GM23338 (cell line): ENCODE measurements at regions not wholly inside any gene's neighbourhood (a gene's known extent, or its start where the extent isn't known, plus 50 kb on each side); places are given as distances from the start of the nearest gene placed in this dataset.

Source experiments
- ATAC-seq: fragments of 200-7000 bp; cut with Tn5 transposase; 3 replicates; pipeline ENCODE4 v1.9.1; 2020
- DNase-seq: peaks from one replicate; pipeline ENCODE4 v3.0.0-alpha.2; 2015; ENCODE audit warnings: low spot score
- H2AFZ ChIP-seq: fragments of 200-600 bp; sonication (generic); 2 replicates; pipeline ENCODE4 v1.8.0; 2016; ENCODE audit warnings: antibody characterized with exemption, mild to moderate bottlenecking, moderate library complexity
- H3F3A ChIP-seq: fragments of 200-600 bp; sonication (generic); replicated peaks from 2 replicates; pipeline ENCODE4 v1.8.0; 2017; ENCODE audit warnings: antibody characterized with exemption, mixed run types, low read depth
- H3K27ac ChIP-seq: fragments of 200-600 bp; sonication (generic); 2 replicates; pipeline ENCODE4 v1.6.1; 2016; ENCODE audit warnings: low read depth
- H3K27me3 ChIP-seq: fragments of 200-600 bp; sonication (generic); 2 replicates; pipeline ENCODE4 v1.8.0; 2016; ENCODE audit warnings: mild to moderate bottlenecking, mixed run types, moderate library complexity; ENCODE audit not compliant: insufficient read depth
- H3K36me3 ChIP-seq: fragments of 200-600 bp; sonication (generic); 2 replicates; pipeline ENCODE4 v1.8.0; 2016; ENCODE audit warnings: mild to moderate bottlenecking; ENCODE audit not compliant: insufficient read depth
- H3K4me1 ChIP-seq: fragments of 200-600 bp; sonication (generic); 2 replicates; pipeline ENCODE4 v1.8.0; 2016; ENCODE audit warnings: mild to moderate bottlenecking, moderate library complexity; ENCODE audit not compliant: insufficient read depth
- H3K4me2 ChIP-seq: fragments of 200-600 bp; sonication (generic); 2 replicates; pipeline ENCODE4 v1.7.1; 2017; ENCODE audit warnings: mixed run types
- H3K4me3 ChIP-seq: fragments of 200-600 bp; sonication (generic); 2 replicates; pipeline ENCODE4 v1.6.1; 2016; ENCODE audit warnings: mixed run types
- H3K79me2 ChIP-seq: fragments of 200-600 bp; sonication (generic); replicated peaks from 2 replicates; pipeline ENCODE4 v1.8.0; 2017; ENCODE audit warnings: mild to moderate bottlenecking; ENCODE audit not compliant: insufficient read depth
- H3K9me2 ChIP-seq: fragments of 200-600 bp; sonication (generic); 2 replicates; pipeline ENCODE4 v1.8.0; 2017; ENCODE audit not compliant: insufficient read depth
- H4K20me1 ChIP-seq: fragments of 200-600 bp; sonication (generic); replicated peaks from 2 replicates; pipeline ENCODE4 v1.8.0; 2017; ENCODE audit warnings: mild to moderate bottlenecking; ENCODE audit not compliant: insufficient read depth
- H3K27ac Mint-ChIP-seq: 2 replicates; pipeline ENCODE4 v1.8.0; 2020; ENCODE audit warnings: inconsistent platforms, mild to moderate bottlenecking, moderate library complexity, mixed read lengths
- H3K27me3 Mint-ChIP-seq: 3 replicates; pipeline ENCODE4 v1.8.0; 2022; ENCODE audit warnings: low read depth, mild to moderate bottlenecking, moderate library complexity, mixed read lengths, inconsistent platforms; ENCODE audit not compliant: insufficient read depth, poor library complexity
- H3K36me3 Mint-ChIP-seq: 3 replicates; pipeline ENCODE4 v1.8.0; 2021; ENCODE audit warnings: low read depth, mild to moderate bottlenecking, inconsistent platforms, moderate library complexity, mixed read lengths
- H3K4me1 Mint-ChIP-seq: 3 replicates; pipeline ENCODE4 v1.8.0; 2020; ENCODE audit warnings: mild to moderate bottlenecking, inconsistent platforms, mixed read lengths
- H3K4me3 Mint-ChIP-seq: 3 replicates; pipeline ENCODE4 v1.8.0; 2021; ENCODE audit warnings: moderate library complexity, mild to moderate bottlenecking, inconsistent platforms, mixed read lengths
- H3K9me3 Mint-ChIP-seq: 3 replicates; pipeline ENCODE4 v1.8.0; 2020; ENCODE audit warnings: moderate library complexity, mild to moderate bottlenecking, inconsistent platforms, mixed read lengths
- CREB1 ChIP-seq: fragments of 250-450 bp; sonication (Bioruptor Pico); IDR thresholded peaks from 2 replicates; pipeline ENCODE4 v1.5.0; 2020; ENCODE audit warnings: low read depth, mild to moderate bottlenecking, moderate library complexity
- CTCF ChIP-seq, 2 experiments: fragments of 200-600 bp in 1 of 2; sonication (generic) in 1 of 2; conservative IDR thresholded peaks; 2 replicates each; pipeline versions ENCODE4 v1.5.1 to v1.6.1; 2016 to 2017; ENCODE audit warnings: antibody characterized with exemption in 2 of 2, low read depth in 2 of 2, mild to moderate bottlenecking in 2 of 2, moderate library complexity in 1 of 2
- EZH2phosphoT487 ChIP-seq: fragments of 200-600 bp; sonication (generic); IDR thresholded peaks from one replicate; pipeline ENCODE4 v1.8.1; 2018; ENCODE audit warnings: antibody characterized with exemption; ENCODE audit not compliant: unreplicated experiment
- JUNB ChIP-seq: IDR thresholded peaks from one replicate; pipeline ENCODE4 v1.6.1; 2016; ENCODE audit warnings: antibody characterized with exemption; ENCODE audit not compliant: unreplicated experiment
- NANOG ChIP-seq: IDR thresholded peaks from 2 replicates; pipeline ENCODE4 v1.6.1; 2016; ENCODE audit warnings: antibody characterized with exemption, borderline replicate concordance
- REST ChIP-seq: IDR thresholded peaks from one replicate; pipeline ENCODE4 v1.6.1; 2018; ENCODE audit warnings: antibody characterized with exemption; ENCODE audit not compliant: unreplicated experiment
- STAT1 ChIP-seq: IDR thresholded peaks from one replicate; pipeline ENCODE4 v1.6.1; 2016; ENCODE audit warnings: antibody characterized with exemption; ENCODE audit not compliant: unreplicated experiment
- ZNF114 ChIP-seq: fragments of 250-450 bp; sonication (Bioruptor Pico); IDR thresholded peaks from 2 replicates; pipeline ENCODE4 v1.5.0; 2020; ENCODE audit warnings: mild to moderate bottlenecking, moderate library complexity
- ZNF331 ChIP-seq: fragments of 250-450 bp; sonication (Bioruptor Pico); IDR thresholded peaks from 2 replicates; pipeline ENCODE4 v1.5.0; 2020; ENCODE audit warnings: low read depth, mild to moderate bottlenecking, moderate library complexity
- ZNF462 ChIP-seq: fragments of 250-450 bp; sonication (Bioruptor Pico); IDR thresholded peaks from 2 replicates; pipeline ENCODE4 v1.5.0; 2020; ENCODE audit warnings: mild to moderate bottlenecking, moderate library complexity

- no peak for TF ChIP-seq REST
- TF ChIP-seq EZH2phosphoT487, result no peak
- no peak for TF ChIP-seq JUNB
- no peak for TF ChIP-seq CREB1
- TF ChIP-seq NANOG, result no peak
Observed at GRCh38 chr5:174355995-174356394, 310.5 kb downstream of the NSG2 start (continued).

GRCh38 chr5:174356536-174356935 is 311.0 kb downstream of the NSG2 start:
- 0 out of 2 replicates have a peak, but pooled peaks cover 7% of the 10 kb centered on the region for H3K9me2 ChIP-seq
- no peak overlapping the region for H2AFZ ChIP-seq
- no peak overlapping the region for H3K4me3 ChIP-seq
- TF ChIP-seq ZNF114 (CRISPR knock-in tag) (no peak), ZNF462 (CRISPR knock-in tag) (no peak), ZNF331 (CRISPR knock-in tag) (no peak), CTCF (conservative IDR thresholded peaks at IDR 0.05; ENCODE audit: low read depth in 2 of 2) (no peak), STAT1 (no peak), EZH2phosphoT487 (no peak), NANOG (no peak)
- H4K20me1 ChIP-seq, result no peaks in the 10 kb centered on the region
- H3K4me1 Mint-ChIP-seq, result no peaks in the 10 kb centered on the region
- H3K27ac Mint-ChIP-seq, result no peak overlapping the region
- H3K36me3 Mint-ChIP-seq, result no peaks in the 10 kb centered on the region
- no peaks in the 10 kb centered on the region for H3K27me3 Mint-ChIP-seq
- ATAC-seq, result no peak
- H3K27ac ChIP-seq, result no peak overlapping the region
- no peaks in the 10 kb centered on the region for H3K4me1 ChIP-seq
- no peaks in the 10 kb centered on the region for H3K9me3 Mint-ChIP-seq
- no peaks in the 10 kb centered on the region for H3F3A ChIP-seq
- no peaks in the 10 kb centered on the region for H3K27me3 ChIP-seq
- H3K4me2 ChIP-seq, result no peak overlapping the region
- no peak for DNase-seq
- no peak overlapping the region for H3K4me3 Mint-ChIP-seq
- H3K36me3 ChIP-seq, result no peaks in the 10 kb centered on the region
- H3K79me2 ChIP-seq, result no peaks in the 10 kb centered on the region
